ENCODE measurements at regions not wholly inside any gene's neighbourhood (a gene's known extent, or its start where the extent isn't known, plus 50 kb on each side); places are given as distances from the start of the nearest gene placed in this dataset.

DNA sequence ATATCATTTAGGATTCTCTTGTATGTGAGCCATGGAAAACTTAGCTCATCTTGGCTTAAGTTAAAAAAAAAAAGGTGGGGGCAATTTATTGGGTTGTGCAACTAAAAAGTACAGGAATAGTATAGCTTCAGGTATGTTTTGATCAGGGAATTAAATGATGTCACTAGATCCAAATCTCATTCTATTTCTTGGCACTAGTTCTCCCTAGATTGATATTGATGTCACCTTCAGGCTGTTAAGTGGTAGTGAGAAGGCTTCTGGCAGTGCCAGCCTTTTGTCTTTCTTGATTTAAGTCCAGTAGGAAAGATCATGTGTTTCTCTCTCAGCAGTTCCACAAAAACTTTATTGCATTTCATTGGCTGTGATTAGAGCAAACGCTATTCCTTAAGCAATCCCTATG, 65.0 kb upstream of the ZBED5 start:
- no peaks in the 10 kb centered on the region for H3K4me1 ChIP-seq (ENCODE audit: control insufficient read depth, insufficient read depth, low read length)
- H3K36me3 ChIP-seq (ENCODE audit: control insufficient read depth, insufficient read depth, low read length), result no peaks in the 10 kb centered on the region
- H3K4me3 ChIP-seq (ENCODE audit: low read length), result no peak overlapping the region
- H3K27me3 ChIP-seq (ENCODE audit: control insufficient read depth, insufficient read depth, low read length), result no peaks in the 10 kb centered on the region
- no peak for DNase-seq (ENCODE audit: low read depth, low spot score)
- no peak overlapping the region for H3K27ac ChIP-seq (ENCODE audit: low read length)
- H3K9me3 ChIP-seq (ENCODE audit: control insufficient read depth, insufficient read depth, low read length), result no peaks in the 10 kb centered on the region; the same call in 1 of the 2 replicates
- WGBS (ENCODE audit: insufficient coverage, insufficient read length), result no CpG with 5 or more reads among the region's 1 CpG

DNA sequence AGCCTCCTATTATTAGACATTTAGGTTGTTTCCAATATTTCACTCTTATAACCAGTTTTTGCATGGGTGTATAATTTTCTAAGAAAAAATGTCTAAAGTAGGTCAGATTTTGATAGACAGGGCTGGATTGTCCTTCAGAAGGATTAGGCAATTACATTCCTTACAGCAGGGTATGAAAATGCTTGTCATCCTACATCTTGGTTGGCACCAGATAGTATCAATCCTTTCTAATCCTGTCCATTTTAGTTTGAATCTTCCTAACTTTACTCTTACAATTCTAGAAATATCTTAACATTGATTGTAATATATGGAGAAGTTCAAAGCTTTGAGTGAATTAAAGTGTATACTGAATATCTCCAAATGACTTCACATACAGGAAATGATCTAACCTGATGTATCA, 63.0 kb upstream of the ZBED5 start:
- Histone ChIP-seq H3K27ac (ENCODE audit: low read length) (no peak overlapping the region), H3K36me3 (ENCODE audit: control insufficient read depth, insufficient read depth, low read length) (no peaks in the 10 kb centered on the region), H3K9me3 (ENCODE audit: control insufficient read depth, insufficient read depth, low read length) (peaks cover 2% of the 10 kb centered on the region), H3K27me3 (ENCODE audit: control insufficient read depth, insufficient read depth, low read length) (no peaks in the 10 kb centered on the region), H3K4me1 (ENCODE audit: control insufficient read depth, insufficient read depth, low read length) (no peaks in the 10 kb centered on the region), H3K4me3 (ENCODE audit: low read length) (no peak overlapping the region)
- DNase-seq (ENCODE audit: low read depth, low spot score), result no peak

GRCh38 chr11:10920205-10920604, 62.4 kb upstream of the ZBED5 start:
- H3K27ac ChIP-seq (ENCODE audit: low read length), result no peak overlapping the region
- no peak for DNase-seq (ENCODE audit: low read depth, low spot score)
- H3K9me3 ChIP-seq (ENCODE audit: control insufficient read depth, insufficient read depth, low read length), result peaks cover 2% of the 10 kb centered on the region
- H3K36me3 ChIP-seq (ENCODE audit: control insufficient read depth, insufficient read depth, low read length), result no peaks in the 10 kb centered on the region
- H3K27me3 ChIP-seq (ENCODE audit: control insufficient read depth, insufficient read depth, low read length), result no peaks in the 10 kb centered on the region
- no peaks in the 10 kb centered on the region for H3K4me1 ChIP-seq (ENCODE audit: control insufficient read depth, insufficient read depth, low read length)
- WGBS (ENCODE audit: insufficient coverage, insufficient read length), result no CpG with 5 or more reads among the region's 1 CpG
- H3K4me3 ChIP-seq (ENCODE audit: low read length), result no peak overlapping the region

DNA sequence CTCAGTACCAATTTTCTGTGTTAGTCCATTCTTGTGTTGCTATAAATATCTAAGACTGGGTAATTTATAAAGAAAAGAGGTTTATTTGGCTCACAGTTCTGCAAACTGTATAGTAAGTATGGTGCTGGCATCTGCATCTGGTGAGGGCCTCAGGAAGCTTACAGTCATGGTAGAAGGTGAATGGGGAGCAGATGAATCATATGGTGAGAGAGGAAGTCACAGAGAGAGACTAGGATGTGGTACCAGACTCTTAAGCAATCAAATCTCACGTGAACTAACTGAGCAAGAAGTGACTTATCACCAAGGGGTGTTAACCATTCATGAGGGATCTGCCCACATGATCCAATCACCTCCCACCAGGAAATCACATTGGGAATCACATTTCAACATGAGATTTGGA, 60.8 kb upstream of the ZBED5 start:
- WGBS (ENCODE audit: insufficient coverage, insufficient read length), result no CpG with 5 or more reads among the region's 1 CpG
- no peaks in the 10 kb centered on the region for H3K4me1 ChIP-seq (ENCODE audit: control insufficient read depth, insufficient read depth, low read length)
- no peak for DNase-seq (ENCODE audit: low read depth, low spot score)

GRCh38 chr11:10918275-10918674, 60.4 kb upstream of the ZBED5 start:
- H3K4me1 ChIP-seq (ENCODE audit: control insufficient read depth, insufficient read depth, low read length), result no peaks in the 10 kb centered on the region
- H3K4me3 ChIP-seq (ENCODE audit: low read length), result no peak overlapping the region
- no CpG with 5 or more reads among the region's 1 CpG for WGBS (ENCODE audit: insufficient coverage, insufficient read length)
- H3K27ac ChIP-seq (ENCODE audit: low read length), result no peak overlapping the region
- no peak for DNase-seq (ENCODE audit: low read depth, low spot score)
- no peaks in the 10 kb centered on the region for H3K27me3 ChIP-seq (ENCODE audit: control insufficient read depth, insufficient read depth, low read length)
- peaks cover 2% of the 10 kb centered on the region for H3K9me3 ChIP-seq (ENCODE audit: control insufficient read depth, insufficient read depth, low read length)
- H3K36me3 ChIP-seq (ENCODE audit: control insufficient read depth, insufficient read depth, low read length), result no peaks in the 10 kb centered on the region

More for the DNA sequence above, 60.8 kb upstream of the ZBED5 start:
- Histone ChIP-seq H3K27me3 (ENCODE audit: control insufficient read depth, insufficient read depth, low read length) (no peaks in the 10 kb centered on the region), H3K9me3 (ENCODE audit: control insufficient read depth, insufficient read depth, low read length) (peaks cover 2% of the 10 kb centered on the region), H3K4me3 (ENCODE audit: low read length) (no peak overlapping the region), H3K36me3 (ENCODE audit: control insufficient read depth, insufficient read depth, low read length) (no peaks in the 10 kb centered on the region), H3K27ac (ENCODE audit: low read length) (no peak overlapping the region)

DNA sequence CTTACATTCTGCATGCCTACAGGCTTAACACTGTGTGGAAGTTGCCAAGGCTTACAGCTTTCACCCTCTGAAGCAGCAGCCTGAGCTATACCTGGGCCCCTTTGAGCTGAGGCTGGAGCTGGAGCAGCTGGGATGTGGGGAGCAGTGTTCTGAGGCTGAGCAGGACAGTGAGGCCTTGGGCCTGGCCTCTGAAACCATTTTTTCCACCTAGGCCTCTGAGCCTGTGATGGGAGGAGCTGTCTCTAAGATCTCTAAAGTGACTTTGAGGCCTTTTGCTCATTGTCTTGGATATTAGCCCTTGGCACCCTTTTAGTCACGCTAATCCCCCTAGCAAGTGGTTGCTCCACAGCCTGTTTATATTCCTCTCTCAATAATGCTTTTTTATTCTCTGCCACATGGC, 59.9 kb upstream of the ZBED5 start:
- Histone ChIP-seq H3K9me3 (ENCODE audit: control insufficient read depth, insufficient read depth, low read length) (peaks cover 2% of the 10 kb centered on the region), H3K27me3 (ENCODE audit: control insufficient read depth, insufficient read depth, low read length) (no peaks in the 10 kb centered on the region), H3K36me3 (ENCODE audit: control insufficient read depth, insufficient read depth, low read length) (no peaks in the 10 kb centered on the region), H3K27ac (ENCODE audit: low read length) (no peak overlapping the region), H3K4me1 (ENCODE audit: control insufficient read depth, insufficient read depth, low read length) (no peaks in the 10 kb centered on the region), H3K4me3 (ENCODE audit: low read length) (no peak overlapping the region)
- WGBS (ENCODE audit: insufficient coverage, insufficient read length), result no CpG with 5 or more reads among the region's 1 CpG
- DNase-seq (ENCODE audit: low read depth, low spot score), result no peak

GRCh38 chr11:10916665-10917064, 58.8 kb upstream of the ZBED5 start:
- DNase-seq (ENCODE audit: low read depth, low spot score), result no peak
- no CpG with 5 or more reads among the region's 1 CpG for WGBS (ENCODE audit: insufficient coverage, insufficient read length)
- Histone ChIP-seq H3K4me1 (ENCODE audit: control insufficient read depth, insufficient read depth, low read length) (peaks cover 3% of the 10 kb centered on the region; the same call in 1 of the 2 replicates), H3K27ac (ENCODE audit: low read length) (no peak overlapping the region), H3K4me3 (ENCODE audit: low read length) (no peak overlapping the region), H3K27me3 (ENCODE audit: control insufficient read depth, insufficient read depth, low read length) (no peaks in the 10 kb centered on the region), H3K9me3 (ENCODE audit: control insufficient read depth, insufficient read depth, low read length) (peaks cover 2% of the 10 kb centered on the region), H3K36me3 (ENCODE audit: control insufficient read depth, insufficient read depth, low read length) (no peaks in the 10 kb centered on the region)

GRCh38 chr11:10914050-10914449, 56.2 kb upstream of the ZBED5 start:
- Histone ChIP-seq H3K27ac (ENCODE audit: low read length) (no peak overlapping the region), H3K36me3 (ENCODE audit: control insufficient read depth, insufficient read depth, low read length) (no peaks in the 10 kb centered on the region), H3K27me3 (ENCODE audit: control insufficient read depth, insufficient read depth, low read length) (no peaks in the 10 kb centered on the region), H3K4me3 (ENCODE audit: low read length) (no peak overlapping the region), H3K9me3 (ENCODE audit: control insufficient read depth, insufficient read depth, low read length) (peaks cover 2% of the 10 kb centered on the region), H3K4me1 (ENCODE audit: control insufficient read depth, insufficient read depth, low read length) (peaks cover 5% of the 10 kb centered on the region; the same call in 1 of the 2 replicates)
- DNase-seq (ENCODE audit: low read depth, low spot score), result no peak
- WGBS (ENCODE audit: insufficient coverage, insufficient read length), result no CpG with 5 or more reads among the region's 2 CpGs

- Histone ChIP-seq H3K4me1 (ENCODE audit: control insufficient read depth, insufficient read depth, low read length) (peaks cover 7% of the 10 kb centered on the region; the same call in 1 of the 2 replicates), H3K4me3 (ENCODE audit: low read length) (no peak overlapping the region), H3K27me3 (ENCODE audit: control insufficient read depth, insufficient read depth, low read length) (no peaks in the 10 kb centered on the region), H3K9me3 (ENCODE audit: control insufficient read depth, insufficient read depth, low read length) (peaks cover 2% of the 10 kb centered on the region), H3K27ac (ENCODE audit: low read length) (no peak overlapping the region), H3K36me3 (ENCODE audit: control insufficient read depth, insufficient read depth, low read length) (no peaks in the 10 kb centered on the region)
- WGBS (ENCODE audit: insufficient coverage, insufficient read length), result no CpG with 5 or more reads among the region's 1 CpG
- no peak for DNase-seq (ENCODE audit: low read depth, low spot score)
Observed at GRCh38 chr11:10913075-10913474, 55.2 kb upstream of the ZBED5 start.

- no peaks in the 10 kb centered on the region for H3K27me3 ChIP-seq (ENCODE audit: control insufficient read depth, insufficient read depth, low read length)
- WGBS (ENCODE audit: insufficient coverage, insufficient read length), result no CpG with 5 or more reads among the region's 7 CpGs
- no peaks in the 10 kb centered on the region for H3K36me3 ChIP-seq (ENCODE audit: control insufficient read depth, insufficient read depth, low read length)
- no peak overlapping the region for H3K27ac ChIP-seq (ENCODE audit: low read length)
- H3K9me3 ChIP-seq (ENCODE audit: control insufficient read depth, insufficient read depth, low read length), result no peaks in the 10 kb centered on the region
- no peak overlapping the region for H3K4me3 ChIP-seq (ENCODE audit: low read length)
- no peak for DNase-seq (ENCODE audit: low read depth, low spot score)
- H3K4me1 ChIP-seq (ENCODE audit: control insufficient read depth, insufficient read depth, low read length), result peaks cover 7% of the 10 kb centered on the region; the same call in 1 of the 2 replicates
Observed at GRCh38 chr11:10911907-10912306, 54.1 kb upstream of the ZBED5 start.

DNA sequence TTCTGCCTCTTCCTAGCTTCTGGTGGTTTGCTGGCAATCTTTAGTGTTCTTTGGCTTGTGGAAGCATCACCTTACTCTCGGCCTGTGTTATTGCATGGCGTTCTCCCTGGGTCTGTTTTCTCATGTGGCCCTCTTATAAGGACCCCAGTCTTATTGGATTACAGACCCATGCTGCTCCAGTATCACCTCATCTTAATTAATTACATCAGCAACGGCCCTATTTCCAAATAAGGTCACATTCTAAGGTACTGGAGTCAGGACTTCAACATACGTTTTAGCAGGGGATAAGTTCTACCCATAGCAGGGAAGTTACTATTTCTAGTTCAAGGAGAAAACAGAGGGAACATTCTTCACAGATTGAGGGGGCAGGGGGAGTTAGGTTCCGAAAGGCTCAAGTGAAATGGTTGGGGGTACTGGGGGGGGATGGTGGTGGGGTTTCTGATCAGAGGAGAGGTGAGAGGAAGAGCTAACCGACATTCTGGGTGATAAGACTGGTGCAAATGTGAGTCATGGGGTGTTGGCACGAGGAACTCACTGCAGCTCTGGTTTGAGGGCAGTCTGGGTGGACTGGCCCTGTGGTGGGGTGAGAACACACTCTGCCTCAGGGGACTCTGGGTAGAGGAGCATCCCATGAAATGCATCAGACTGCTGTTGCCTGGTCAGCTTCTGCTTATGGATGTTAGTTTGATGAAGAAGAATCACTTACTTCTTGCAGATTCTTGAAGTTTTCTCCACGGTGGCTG, 51.5 kb upstream of the ZBED5 start:
- no peak for DNase-seq (ENCODE audit: low read depth, low spot score)
- peaks cover 7% of the 10 kb centered on the region; the same call in 1 of the 2 replicates for H3K4me1 ChIP-seq (ENCODE audit: control insufficient read depth, insufficient read depth, low read length)
- no peak overlapping the region for H3K4me3 ChIP-seq (ENCODE audit: low read length)
- no peak overlapping the region for H3K27ac ChIP-seq (ENCODE audit: low read length)
- no peaks in the 10 kb centered on the region for H3K9me3 ChIP-seq (ENCODE audit: control insufficient read depth, insufficient read depth, low read length)
- H3K27me3 ChIP-seq (ENCODE audit: control insufficient read depth, insufficient read depth, low read length), result no peaks in the 10 kb centered on the region
- no peaks in the 10 kb centered on the region for H3K36me3 ChIP-seq (ENCODE audit: control insufficient read depth, insufficient read depth, low read length)
- no CpG with 5 or more reads among the region's 8 CpGs for WGBS (ENCODE audit: insufficient coverage, insufficient read length)

Data from iPS DF 6.9 (cell line).